ENCODE measurements at regions not wholly inside any gene's neighbourhood (a gene's known extent, or its start where the extent isn't known, plus 50 kb on each side); places are given as distances from the start of the nearest gene placed in this dataset.

GRCh38 chr4:8921465-8921864, 49.8 kb upstream of the HMX1 start:
- DNase-seq (ENCODE audit: low read depth) = no peak

Data from RPMI7951 (cell line).